ENCODE measurements at regions not wholly inside any gene's neighbourhood (a gene's known extent, or its start where the extent isn't known, plus 50 kb on each side); places are given as distances from the start of the nearest gene placed in this dataset.
"Not testable (repeated sequence)": the region's sequence is repeated elsewhere in the genome, so short reads cannot be mapped to it uniquely, and the experiment has no call there.

- not testable (repeated sequence) for H3K4me3 ChIP-seq (ENCODE audit: low read depth, low read length); H3K27ac ChIP-seq (ENCODE audit: low read depth, low read length); H3K27me3 ChIP-seq (ENCODE audit: insufficient read depth, low read length); H2AFZ ChIP-seq (ENCODE audit: low read length, unreplicated experiment); H3K79me2 ChIP-seq (ENCODE audit: control insufficient read depth, insufficient read depth, low read length, unreplicated experiment); H3K36me3 ChIP-seq (ENCODE audit: insufficient read depth, low read length); H3K4me1 ChIP-seq (ENCODE audit: control insufficient read depth, insufficient read depth, low read length, unreplicated experiment)
Measured at GRCh38 chr7:84710538-84710937, 476.3 kb downstream of the SEMA3D start.

GRCh38 chr7:84705706-84706105, 481.1 kb downstream of the SEMA3D start:
- peaks cover 15% of the 10 kb centered on the region for H3K4me1 ChIP-seq (ENCODE audit: control insufficient read depth, insufficient read depth, low read length, unreplicated experiment)
- no peak overlapping the region for H3K27ac ChIP-seq (ENCODE audit: low read depth, low read length)

GRCh38 chr7:84705079-84705478, 481.8 kb downstream of the SEMA3D start:
- H3K36me3 ChIP-seq (ENCODE audit: insufficient read depth, low read length) = no peaks in the 10 kb centered on the region
- H2AFZ ChIP-seq (ENCODE audit: low read length, unreplicated experiment) = no peak overlapping the region
- H3K79me2 ChIP-seq (ENCODE audit: control insufficient read depth, insufficient read depth, low read length, unreplicated experiment) = no peaks in the 10 kb centered on the region
- peaks cover 21% of the 10 kb centered on the region for H3K4me1 ChIP-seq (ENCODE audit: control insufficient read depth, insufficient read depth, low read length, unreplicated experiment)
- H3K4me3 ChIP-seq (ENCODE audit: low read depth, low read length) = no peak overlapping the region
- H3K27ac ChIP-seq (ENCODE audit: low read depth, low read length) = no peak overlapping the region
- no peaks in the 10 kb centered on the region for H3K27me3 ChIP-seq (ENCODE audit: insufficient read depth, low read length)

More at GRCh38 chr7:84705706-84706105, 481.1 kb downstream of the SEMA3D start:
- Histone ChIP-seq H3K36me3 (ENCODE audit: insufficient read depth, low read length) (no peaks in the 10 kb centered on the region), H3K79me2 (ENCODE audit: control insufficient read depth, insufficient read depth, low read length, unreplicated experiment) (no peaks in the 10 kb centered on the region), H3K27me3 (ENCODE audit: insufficient read depth, low read length) (no peaks in the 10 kb centered on the region), H2AFZ (ENCODE audit: low read length, unreplicated experiment) (no peak overlapping the region), H3K4me3 (ENCODE audit: low read depth, low read length) (no peak overlapping the region)

GRCh38 chr7:84704380-84704779, 482.5 kb downstream of the SEMA3D start:
- H3K36me3 ChIP-seq (ENCODE audit: insufficient read depth, low read length) = no peaks in the 10 kb centered on the region
- no peaks in the 10 kb centered on the region for H3K27me3 ChIP-seq (ENCODE audit: insufficient read depth, low read length)
- no peak overlapping the region for H3K27ac ChIP-seq (ENCODE audit: low read depth, low read length)
- peaks cover 28% of the 10 kb centered on the region for H3K4me1 ChIP-seq (ENCODE audit: control insufficient read depth, insufficient read depth, low read length, unreplicated experiment)
- H2AFZ ChIP-seq (ENCODE audit: low read length, unreplicated experiment) = no peak overlapping the region
- H3K79me2 ChIP-seq (ENCODE audit: control insufficient read depth, insufficient read depth, low read length, unreplicated experiment) = no peaks in the 10 kb centered on the region
- no peak overlapping the region for H3K4me3 ChIP-seq (ENCODE audit: low read depth, low read length)

- Histone ChIP-seq H2AFZ (ENCODE audit: low read length, unreplicated experiment) (peak overlapping the region; percentile 65), H3K36me3 (ENCODE audit: insufficient read depth, low read length) (no peaks in the 10 kb centered on the region), H3K79me2 (ENCODE audit: control insufficient read depth, insufficient read depth, low read length, unreplicated experiment) (no peaks in the 10 kb centered on the region), H3K27ac (ENCODE audit: low read depth, low read length) (peak overlapping the region; percentile 99), H3K4me3 (ENCODE audit: low read depth, low read length) (peak overlapping the region; percentile 52), H3K4me1 (ENCODE audit: control insufficient read depth, insufficient read depth, low read length, unreplicated experiment) (peaks cover 43% of the 10 kb centered on the region), H3K27me3 (ENCODE audit: insufficient read depth, low read length) (no peaks in the 10 kb centered on the region)
Measured at GRCh38 chr7:84701524-84702306, 485.1 kb downstream of the SEMA3D start.

GRCh38 chr7:84700563-84701370, 486.1 kb downstream of the SEMA3D start:
- H3K79me2 ChIP-seq (ENCODE audit: control insufficient read depth, insufficient read depth, low read length, unreplicated experiment) = no peaks in the 10 kb centered on the region
- peaks cover 44% of the 10 kb centered on the region for H3K4me1 ChIP-seq (ENCODE audit: control insufficient read depth, insufficient read depth, low read length, unreplicated experiment)
- H3K27me3 ChIP-seq (ENCODE audit: insufficient read depth, low read length) = no peaks in the 10 kb centered on the region
- H3K4me3 ChIP-seq (ENCODE audit: low read depth, low read length) = peak overlapping the region; percentile 52
- peak overlapping the region; percentile 99 for H3K27ac ChIP-seq (ENCODE audit: low read depth, low read length)
- no peak overlapping the region for H2AFZ ChIP-seq (ENCODE audit: low read length, unreplicated experiment)
- H3K36me3 ChIP-seq (ENCODE audit: insufficient read depth, low read length) = no peaks in the 10 kb centered on the region

GRCh38 chr7:84697506-84697905, 489.4 kb downstream of the SEMA3D start:
- no peak overlapping the region for H3K4me3 ChIP-seq (ENCODE audit: low read depth, low read length)
- no peaks in the 10 kb centered on the region for H3K27me3 ChIP-seq (ENCODE audit: insufficient read depth, low read length)
- H3K36me3 ChIP-seq (ENCODE audit: insufficient read depth, low read length) = no peaks in the 10 kb centered on the region
- H3K4me1 ChIP-seq (ENCODE audit: control insufficient read depth, insufficient read depth, low read length, unreplicated experiment) = peaks cover 44% of the 10 kb centered on the region
- peak overlapping the region; percentile 73 for H3K27ac ChIP-seq (ENCODE audit: low read depth, low read length)
- H3K79me2 ChIP-seq (ENCODE audit: control insufficient read depth, insufficient read depth, low read length, unreplicated experiment) = no peaks in the 10 kb centered on the region
- no peak overlapping the region for H2AFZ ChIP-seq (ENCODE audit: low read length, unreplicated experiment)

- Histone ChIP-seq H3K4me3 (ENCODE audit: low read depth, low read length) (no peak overlapping the region), H3K79me2 (ENCODE audit: control insufficient read depth, insufficient read depth, low read length, unreplicated experiment) (no peaks in the 10 kb centered on the region), H3K27me3 (ENCODE audit: insufficient read depth, low read length) (no peaks in the 10 kb centered on the region), H3K27ac (ENCODE audit: low read depth, low read length) (no peak overlapping the region), H2AFZ (ENCODE audit: low read length, unreplicated experiment) (no peak overlapping the region), H3K36me3 (ENCODE audit: insufficient read depth, low read length) (no peaks in the 10 kb centered on the region), H3K4me1 (ENCODE audit: control insufficient read depth, insufficient read depth, low read length, unreplicated experiment) (peaks cover 27% of the 10 kb centered on the region)
Measured at GRCh38 chr7:84693483-84693882, 493.4 kb downstream of the SEMA3D start.

GRCh38 chr7:84688671-84689070, 494.1 kb upstream of the SEMA3A start:
- no peak overlapping the region for H3K27ac ChIP-seq (ENCODE audit: low read depth, low read length)
- no peaks in the 10 kb centered on the region for H3K79me2 ChIP-seq (ENCODE audit: control insufficient read depth, insufficient read depth, low read length, unreplicated experiment)

GRCh38 chr7:84686373-84686772, 491.8 kb upstream of the SEMA3A start:
- Histone ChIP-seq H2AFZ (ENCODE audit: low read length, unreplicated experiment) (no peak overlapping the region), H3K36me3 (ENCODE audit: insufficient read depth, low read length) (no peaks in the 10 kb centered on the region), H3K4me1 (ENCODE audit: control insufficient read depth, insufficient read depth, low read length, unreplicated experiment) (peaks cover 21% of the 10 kb centered on the region), H3K79me2 (ENCODE audit: control insufficient read depth, insufficient read depth, low read length, unreplicated experiment) (no peaks in the 10 kb centered on the region), H3K27me3 (ENCODE audit: insufficient read depth, low read length) (no peaks in the 10 kb centered on the region), H3K27ac (ENCODE audit: low read depth, low read length) (no peak overlapping the region), H3K4me3 (ENCODE audit: low read depth, low read length) (no peak overlapping the region)

More at GRCh38 chr7:84688671-84689070, 494.1 kb upstream of the SEMA3A start:
- no peaks in the 10 kb centered on the region for H3K36me3 ChIP-seq (ENCODE audit: insufficient read depth, low read length)
- no peaks in the 10 kb centered on the region for H3K27me3 ChIP-seq (ENCODE audit: insufficient read depth, low read length)
- no peak overlapping the region for H3K4me3 ChIP-seq (ENCODE audit: low read depth, low read length)
- H3K4me1 ChIP-seq (ENCODE audit: control insufficient read depth, insufficient read depth, low read length, unreplicated experiment) = peaks cover 21% of the 10 kb centered on the region
- H2AFZ ChIP-seq (ENCODE audit: low read length, unreplicated experiment) = peak overlapping the region; percentile 50
